OCI-LY7 (cell line): ENCODE measurements at regions not wholly inside any gene's neighbourhood (a gene's known extent, or its start where the extent isn't known, plus 50 kb on each side); places are given as distances from the start of the nearest gene placed in this dataset.

Source experiments
- CTCF ChIP-seq: fragments of 200-600 bp; sonication (generic); conservative IDR thresholded peaks from 2 replicates; pipeline ENCODE4 v1.5.1; 2014; ENCODE audit warnings: mild to moderate bottlenecking, antibody characterized with exemption, low read length, moderate library complexity, mixed read lengths
- EZH2phosphoT487 ChIP-seq: fragments of 200-600 bp; sonication (generic); IDR thresholded peaks from 2 replicates; pipeline ENCODE4 v1.6.1; 2018; ENCODE audit warnings: low read depth, borderline replicate concordance, mild to moderate bottlenecking, mixed run types, antibody characterized with exemption, low read length, moderate library complexity, mixed read lengths

DNA sequence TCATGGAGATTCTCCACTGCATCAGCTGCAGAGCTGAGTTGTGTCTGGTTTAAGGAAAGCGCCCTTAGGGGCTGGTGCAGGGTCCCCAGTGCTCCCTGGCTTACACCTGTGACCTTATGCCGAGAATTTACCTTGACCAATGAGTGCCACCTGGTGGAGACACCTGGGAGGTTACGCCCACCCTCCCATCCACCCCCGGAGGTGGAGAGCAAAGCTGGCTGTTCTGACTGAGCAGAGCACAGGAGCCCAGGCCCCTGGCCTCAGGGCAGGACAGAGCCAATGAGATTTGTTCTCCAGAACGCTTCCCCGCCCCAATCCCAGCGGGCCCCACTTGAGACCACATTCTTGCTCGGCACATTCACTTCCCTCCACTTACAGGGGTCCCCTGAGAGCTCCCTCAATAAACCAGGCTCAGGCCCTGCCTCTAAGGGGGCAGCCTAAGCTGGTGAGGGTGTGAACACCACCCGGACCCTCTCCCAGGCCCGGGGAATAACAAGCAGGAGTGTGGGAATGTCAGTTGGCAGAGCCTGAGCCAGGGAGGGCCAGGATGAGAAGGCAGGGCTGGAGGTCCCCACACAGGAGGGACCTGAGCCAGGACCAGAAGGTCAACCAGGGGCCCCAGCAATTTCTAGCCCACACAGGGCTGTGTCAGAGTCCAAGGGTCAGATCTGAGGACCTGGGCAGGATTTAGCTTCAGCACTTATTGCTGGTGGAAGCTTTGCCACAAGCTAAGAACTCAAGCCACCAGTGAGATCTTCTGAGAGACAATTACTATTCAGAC lies 117.1 kb downstream of the TPRA1 start:
- TF ChIP-seq EZH2phosphoT487 (no peak), CTCF (peak; percentile 66)
